Heart left ventricle (tissue), 16 donors: ENCODE measurements at regions not wholly inside any gene's neighbourhood (a gene's known extent, or its start where the extent isn't known, plus 50 kb on each side); places are given as distances from the start of the nearest gene placed in this dataset.
"Not testable (repeated sequence)": the region's sequence is repeated elsewhere in the genome, so short reads cannot be mapped to it uniquely, and the experiment has no call there.

Experiments
- ATAC-seq, 4 donors: fragments of 200-7000 bp; cut with Tn5 transposase; one replicate each; pipeline ENCODE4 v1.9.1; 2020 to 2022; ENCODE audit warnings: moderate library complexity in 4 of 4, mild to moderate bottlenecking in 3 of 4, moderate number of reproducible peaks in 1 of 4
- DNase-seq, 5 donors: peaks; one replicate each; pipeline ENCODE4 v3.0.0-alpha.2; 2020
- H3K27ac ChIP-seq, 12 donors: fragments of 200-600 bp; sonication (generic) in 4 of 12; one replicate each; pipeline versions ENCODE4 v1.5.0 to v1.8.0; 2016 to 2022; ENCODE audit warnings: mild to moderate bottlenecking in 2 of 12
- H3K27me3 ChIP-seq, 9 donors: fragments of 200-600 bp; sonication (generic) in 2 of 9; one replicate each; pipeline versions ENCODE4 v1.5.1 to v1.8.0; 2016 to 2022; ENCODE audit warnings: mild to moderate bottlenecking in 3 of 9
- H3K36me3 ChIP-seq, 9 donors: fragments of 200-600 bp; sonication (generic) in 2 of 9; one replicate each; pipeline versions ENCODE4 v1.5.0 to v1.8.0; 2018 to 2022; ENCODE audit warnings: mild to moderate bottlenecking in 2 of 9
- H3K4me1 ChIP-seq, 12 donors: fragments of 200-600 bp; sonication (generic) in 4 of 12; one replicate each; pipeline versions ENCODE4 v1.5.0 to v1.8.0; 2016 to 2022; ENCODE audit warnings: mild to moderate bottlenecking in 3 of 12
- H3K4me3 ChIP-seq, 12 donors: fragments of 200-600 bp; sonication (generic) in 4 of 12; one replicate each; pipeline versions ENCODE4 v1.5.0 to v1.8.0; 2017 to 2022; ENCODE audit warnings: mild to moderate bottlenecking in 9 of 12, moderate library complexity in 4 of 12
- H3K9me3 ChIP-seq, 12 donors: fragments of 200-600 bp; sonication (generic) in 4 of 12; one replicate each; pipeline versions ENCODE4 v1.5.0 to v1.8.0; 2016 to 2022; ENCODE audit warnings: mild to moderate bottlenecking in 1 of 12
- POLR2A ChIP-seq, 2 donors: fragments of 450-650 bp; IDR thresholded peaks; one replicate each; pipeline ENCODE4 v1.6.1; 2017; ENCODE audit warnings: antibody characterized with exemption in 2 of 2, mild to moderate bottlenecking in 2 of 2, moderate library complexity in 2 of 2
- WGBS, 4 donors: extraction: QIAGEN DNeasy Blood & Tissue Kit in 2 of 4; methylation state at CpG; one replicate each; pipeline versions ENCODE4 v1.1.5 to v1.1.7; 2013 to 2018; 5-methylcytosine and 5-hydroxymethylcytosine counted together
- intact Hi-C, 10 donors: fragments of 100-400 bp; cut with DNase I; formaldehyde crosslinking; loops; one replicate each; pipeline versions ENCODE4 v1.11.1 to v1.14.2; 2022
- TF ChIP-seq, protein P1 (sequence below), 12 donors: fragments of 200-600 bp; sonication (generic) in 4 of 12; IDR thresholded peaks; one replicate each; pipeline versions ENCODE4 v1.5.0 to v1.8.0; 2018 to 2022; ENCODE audit warnings: antibody characterized with exemption in 12 of 12, mild to moderate bottlenecking in 5 of 12
- donor health status: ischemic (EF 13 %, LVEDD 7.1; RV severe dilation, severe dysfunction).
- donor health status: healthy with polysubstance abuse.
- donor health status: DM: no; HTN: yes; CAD: no.
- donor health status: DM: no; HTN: no; CAD: no.
- donor health status: ischemic (EF 25% LVEDD 6.9; RV normal size, moderate dysfunction).
- donor health status: ischemic (EF 25% LVEDD 5.7; RV mildly dilated, moderate dysfunction).
- donor health status: healthy.
- donor health status: DM: yes; HTN: yes; CAD: no.
- donor health status: ischemic (EF 35%, LVEDD 5.7; RV mildly dilated, moderate dysfunction).
- donor health status: nonischemic (EF 11% LVEDD 7.7; RV severe dilation, severe dysfunction).
- donor health status: DM: yes; HTN: yes; CAD: no.
- donor health status: PGD.
- donor health status: ischemic (EF 29% LVEDD 5.4; RV normal size, mild dysfunction).
- donor health status: nonischemic (EF 23%, LVEDD 6.1; RV moderate dilation, normal function).

DNA sequence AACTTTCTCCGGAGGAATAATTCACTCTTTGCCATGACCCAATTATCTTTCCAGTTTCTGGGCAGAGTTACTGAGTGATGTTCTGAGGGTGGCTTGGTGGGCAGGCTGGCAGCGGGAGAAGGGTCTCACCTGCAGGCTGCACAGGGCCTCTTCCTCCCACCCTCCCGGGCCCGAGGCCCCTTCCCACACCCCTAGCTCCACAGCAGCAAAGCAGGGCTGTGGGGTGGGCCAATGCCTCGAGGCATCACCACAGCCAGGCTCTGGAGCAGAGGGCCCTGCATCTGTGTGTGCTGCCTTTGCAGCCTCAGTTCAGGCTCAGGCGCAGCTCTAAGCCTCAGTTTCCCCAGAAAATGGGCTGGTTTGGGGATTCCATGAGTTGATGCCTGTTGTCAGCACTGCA, 120.2 kb upstream of the FOXD4L5 start:
- H3K27me3 ChIP-seq, result no peaks in the 10 kb centered on the region
- no peak overlapping the region for H3K4me3 ChIP-seq
- WGBS, 4 donors, result 58 to 70% (median 61%) methylated on average over 5 to 6 of the region's 6 CpGs
- ATAC-seq (no peak), DNase-seq (no peak)
- peaks cover 0 to 8% (median 0%) of the 10 kb centered on the region in 12 donors for H3K9me3 ChIP-seq
- intact Hi-C loops, result no loop called here
- TF ChIP-seq POLR2A (IDR thresholded peaks at IDR 0.05), result no peak
- TF ChIP-seq, protein P1, sequence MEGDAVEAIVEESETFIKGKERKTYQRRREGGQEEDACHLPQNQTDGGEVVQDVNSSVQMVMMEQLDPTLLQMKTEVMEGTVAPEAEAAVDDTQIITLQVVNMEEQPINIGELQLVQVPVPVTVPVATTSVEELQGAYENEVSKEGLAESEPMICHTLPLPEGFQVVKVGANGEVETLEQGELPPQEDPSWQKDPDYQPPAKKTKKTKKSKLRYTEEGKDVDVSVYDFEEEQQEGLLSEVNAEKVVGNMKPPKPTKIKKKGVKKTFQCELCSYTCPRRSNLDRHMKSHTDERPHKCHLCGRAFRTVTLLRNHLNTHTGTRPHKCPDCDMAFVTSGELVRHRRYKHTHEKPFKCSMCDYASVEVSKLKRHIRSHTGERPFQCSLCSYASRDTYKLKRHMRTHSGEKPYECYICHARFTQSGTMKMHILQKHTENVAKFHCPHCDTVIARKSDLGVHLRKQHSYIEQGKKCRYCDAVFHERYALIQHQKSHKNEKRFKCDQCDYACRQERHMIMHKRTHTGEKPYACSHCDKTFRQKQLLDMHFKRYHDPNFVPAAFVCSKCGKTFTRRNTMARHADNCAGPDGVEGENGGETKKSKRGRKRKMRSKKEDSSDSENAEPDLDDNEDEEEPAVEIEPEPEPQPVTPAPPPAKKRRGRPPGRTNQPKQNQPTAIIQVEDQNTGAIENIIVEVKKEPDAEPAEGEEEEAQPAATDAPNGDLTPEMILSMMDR (IDR thresholded peaks at IDR 0.05), result no peak
- no peaks in the 10 kb centered on the region for H3K4me1 ChIP-seq
- H3K36me3 ChIP-seq, result no peaks in the 10 kb centered on the region
- H3K27ac ChIP-seq, result no peak overlapping the region

- Histone ChIP-seq H3K4me1 (no peaks in the 10 kb centered on the region), H3K9me3 (peaks cover 0 to 5% (median 0%) of the 10 kb centered on the region in 12 donors), H3K36me3 (no peaks in the 10 kb centered on the region), H3K27ac (no peak overlapping the region), H3K27me3 (no peaks in the 10 kb centered on the region), H3K4me3 (no peak overlapping the region)
- intact Hi-C loops, result no loop called here
- 54 to 74% (median 62%) methylated on average over 6 to 11 of the region's 11 CpGs for WGBS, 4 donors
- DNase-seq, result no peak
- no peak for ATAC-seq
- TF ChIP-seq, protein P1 (IDR thresholded peaks at IDR 0.05), result no peak
- TF ChIP-seq POLR2A (IDR thresholded peaks at IDR 0.05), result no peak
These were observed 119.4 kb upstream of the FOXD4L5 start for GRCh38 chr9:65404232-65405006.

DNA sequence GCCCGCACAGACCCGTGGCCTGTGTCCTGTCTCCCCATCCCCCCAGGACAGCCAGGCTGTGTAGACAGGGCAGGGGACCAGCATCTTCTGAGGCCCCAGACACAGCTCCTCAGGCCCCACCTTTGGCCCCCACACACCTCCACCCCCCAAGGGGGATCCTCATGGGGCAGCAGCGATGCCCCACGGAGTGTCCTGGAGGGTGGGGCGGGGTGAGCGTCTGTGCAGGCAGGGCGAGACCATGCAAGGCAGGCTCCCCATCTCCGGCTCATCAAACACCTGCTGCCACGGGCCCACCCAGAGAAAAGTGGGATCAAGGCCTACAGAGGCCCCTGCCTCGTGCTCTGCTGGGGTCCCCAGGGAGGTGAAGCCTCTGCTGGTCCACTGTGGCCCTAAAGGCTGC, 118.7 kb upstream of the FOXD4L5 start:
- Histone ChIP-seq H3K9me3 (peaks cover 0 to 5% (median 0%) of the 10 kb centered on the region in 12 donors), H3K4me3 (no peak overlapping the region), H3K27ac (no peak overlapping the region), H3K4me1 (no peaks in the 10 kb centered on the region), H3K36me3 (no peaks in the 10 kb centered on the region), H3K27me3 (no peaks in the 10 kb centered on the region)
- ATAC-seq (no peak), DNase-seq (no peak)
- WGBS, 4 donors, result 75 to 86% (median 80%) methylated on average over 2 to 10 of the region's 10 CpGs
- TF ChIP-seq POLR2A (IDR thresholded peaks at IDR 0.05), result no peak
- TF ChIP-seq, protein P1 (IDR thresholded peaks at IDR 0.05), result no peak
- intact Hi-C loops, result no loop called here

DNA sequence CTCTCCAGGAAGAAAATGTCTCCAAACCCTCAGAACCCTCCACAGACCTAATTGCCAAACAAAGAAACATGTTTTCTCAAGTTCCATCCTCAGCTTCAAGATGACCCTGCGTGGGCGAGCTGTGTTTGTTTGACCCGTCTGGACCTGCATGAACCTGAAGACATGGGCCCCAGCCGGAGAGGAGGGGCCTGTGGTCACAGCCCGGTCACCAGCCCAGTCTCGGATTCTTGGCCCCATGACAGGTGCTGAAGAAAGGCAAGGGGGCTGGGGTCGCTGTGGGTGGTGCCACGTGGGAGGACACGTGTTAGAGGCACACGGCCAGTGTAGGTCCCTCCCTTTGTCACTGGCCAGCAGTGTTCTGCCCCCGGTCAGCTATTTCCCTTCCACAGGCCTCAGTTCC, 118.1 kb upstream of the FOXD4L5 start:
- H3K27me3 ChIP-seq, intact Hi-C loops, H3K36me3 ChIP-seq, H3K27ac ChIP-seq, H3K4me1 ChIP-seq, H3K9me3 ChIP-seq, DNase-seq, ATAC-seq, H3K4me3 ChIP-seq: not testable (repeated sequence)
- 76 to 87% (median 82%) methylated on average over 6 to 11 of the region's 11 CpGs for WGBS, 4 donors

DNA sequence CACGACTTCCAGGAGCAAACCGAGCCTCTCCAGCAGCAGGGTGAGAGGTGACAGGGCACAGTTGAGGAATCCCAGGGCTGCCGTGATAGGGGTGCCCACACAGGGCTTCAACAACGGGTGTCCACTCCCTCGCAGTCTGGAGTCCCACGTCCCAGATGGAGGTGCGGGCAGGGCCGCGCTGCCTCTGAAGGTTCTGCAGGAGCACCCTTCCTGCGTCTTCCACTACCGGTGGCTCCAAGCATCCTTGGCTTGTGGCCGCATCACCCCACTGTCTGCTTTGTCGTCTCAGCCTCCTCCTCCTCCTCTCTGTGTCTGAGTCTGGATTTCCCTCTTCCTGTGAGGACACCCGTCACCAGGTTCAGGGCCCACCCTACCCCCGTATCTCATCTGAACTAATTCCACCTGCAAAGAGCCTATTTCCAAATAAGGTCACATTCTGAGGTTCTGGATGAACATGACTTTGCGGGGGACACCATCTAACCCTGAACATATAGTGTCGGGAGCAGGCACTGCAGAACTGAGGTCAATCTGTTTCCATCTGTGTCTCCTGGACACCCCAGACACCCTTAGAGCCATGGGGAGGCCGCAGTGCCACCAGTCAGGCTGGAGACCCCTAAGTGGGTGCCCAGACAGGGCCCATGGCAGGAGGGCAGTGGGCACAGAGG, 117.3 kb upstream of the FOXD4L5 start:
- H3K4me1 ChIP-seq, H3K36me3 ChIP-seq, H3K27me3 ChIP-seq, H3K27ac ChIP-seq, ATAC-seq, intact Hi-C loops, H3K9me3 ChIP-seq, H3K4me3 ChIP-seq: not testable (repeated sequence)
- peak in 1 of 5 donors; percentile 40 for DNase-seq
- WGBS, 4 donors, result 76 to 84% (median 83%) methylated on average over 10 to 18 of the region's 18 CpGs

DNA sequence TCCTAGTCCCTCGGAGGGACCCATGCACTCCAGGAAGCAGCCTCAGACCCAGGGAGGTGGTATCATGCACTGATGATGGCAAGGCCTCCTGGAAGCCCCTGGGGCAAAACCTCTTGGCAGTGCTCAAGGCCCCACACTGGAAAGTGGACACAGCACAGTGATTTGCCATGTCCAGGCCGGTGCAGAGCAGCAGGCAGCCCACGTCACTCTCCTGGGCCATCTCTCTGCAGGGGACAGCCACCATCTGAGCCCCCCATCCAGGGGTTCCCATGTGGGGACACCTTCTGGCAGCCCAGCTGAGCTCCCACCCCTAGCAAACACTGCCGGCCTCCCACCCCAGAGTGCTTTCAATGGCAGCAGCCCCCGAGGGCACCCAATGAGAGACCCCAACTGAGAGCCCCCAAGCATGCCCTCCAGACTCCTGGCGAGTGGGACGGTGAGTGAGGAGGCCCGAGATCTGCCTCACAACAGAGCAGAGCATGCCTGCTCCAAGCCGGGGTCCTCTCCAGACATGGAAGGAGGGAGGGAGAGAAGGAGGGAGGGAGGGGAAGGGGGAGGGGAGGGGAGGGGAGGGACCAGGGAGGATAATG, 116.5 kb upstream of the FOXD4L5 start:
- H3K27ac ChIP-seq, H3K4me3 ChIP-seq, ATAC-seq, H3K4me1 ChIP-seq, H3K36me3 ChIP-seq, H3K9me3 ChIP-seq, intact Hi-C loops, H3K27me3 ChIP-seq: not testable (repeated sequence)
- 68 to 73% (median 70%) methylated on average over 6 to 9 of the region's 9 CpGs for WGBS, 4 donors
- peak in 1 of 5 donors; percentile 38 for DNase-seq
